ENCODE measurements at regions not wholly inside any gene's neighbourhood (a gene's known extent, or its start where the extent isn't known, plus 50 kb on each side); places are given as distances from the start of the nearest gene placed in this dataset.
"Not testable (repeated sequence)": the region's sequence is repeated elsewhere in the genome, so short reads cannot be mapped to it uniquely, and the experiment has no call there.

- no peak for TF ChIP-seq CTCF (IDR thresholded peaks at IDR 0.05; ENCODE audit: insufficient read depth, low read length, poor library complexity, severe bottlenecking)
- DNase-seq (ENCODE audit: low read depth) = no peak
- Histone ChIP-seq H3K36me3 (ENCODE audit: control insufficient read depth, insufficient read depth, low read length) (no peaks in the 10 kb centered on the region), H3K4me3 (ENCODE audit: low read depth, low read length) (no peak overlapping the region), H3K27me3 (ENCODE audit: control insufficient read depth, insufficient read depth, low read length) (no peaks in the 10 kb centered on the region)
Measured at GRCh38 chr6:163706500-163707087, 292.1 kb downstream of the QKI start.

- H3K4me3 ChIP-seq (ENCODE audit: low read depth, low read length) = no peak overlapping the region
Measured at GRCh38 chr6:163705923-163706322, 291.4 kb downstream of the QKI start.

GRCh38 chr6:163702736-163703135 lies 288.2 kb downstream of the QKI start:
- no peaks in the 10 kb centered on the region for H3K36me3 ChIP-seq (ENCODE audit: control insufficient read depth, insufficient read depth, low read length)
- H3K27me3 ChIP-seq (ENCODE audit: control insufficient read depth, insufficient read depth, low read length) = no peaks in the 10 kb centered on the region
- no peak for DNase-seq (ENCODE audit: low read depth)
- no peak for TF ChIP-seq CTCF (IDR thresholded peaks at IDR 0.05; ENCODE audit: insufficient read depth, low read length, poor library complexity, severe bottlenecking)
- no peak overlapping the region for H3K4me3 ChIP-seq (ENCODE audit: low read depth, low read length)

More at GRCh38 chr6:163705923-163706322, 291.4 kb downstream of the QKI start:
- no peak for DNase-seq (ENCODE audit: low read depth)
- Histone ChIP-seq H3K36me3 (ENCODE audit: control insufficient read depth, insufficient read depth, low read length) (no peaks in the 10 kb centered on the region), H3K27me3 (ENCODE audit: control insufficient read depth, insufficient read depth, low read length) (no peaks in the 10 kb centered on the region)
- TF ChIP-seq CTCF (IDR thresholded peaks at IDR 0.05; ENCODE audit: insufficient read depth, low read length, poor library complexity, severe bottlenecking) = no peak

- TF ChIP-seq CTCF (IDR thresholded peaks at IDR 0.05; ENCODE audit: insufficient read depth, low read length, poor library complexity, severe bottlenecking) = no peak
- no peak overlapping the region for H3K4me3 ChIP-seq (ENCODE audit: low read depth, low read length)
- DNase-seq (ENCODE audit: low read depth) = no peak
- no peaks in the 10 kb centered on the region for H3K27me3 ChIP-seq (ENCODE audit: control insufficient read depth, insufficient read depth, low read length)
- no peaks in the 10 kb centered on the region for H3K36me3 ChIP-seq (ENCODE audit: control insufficient read depth, insufficient read depth, low read length)
Measured at GRCh38 chr6:163701762-163702161, 287.2 kb downstream of the QKI start.

- no peak for DNase-seq (ENCODE audit: low read depth)
- H3K4me3 ChIP-seq (ENCODE audit: low read depth, low read length) = no peak overlapping the region
- H3K27me3 ChIP-seq (ENCODE audit: control insufficient read depth, insufficient read depth, low read length) = no peaks in the 10 kb centered on the region
- no peak for TF ChIP-seq CTCF (IDR thresholded peaks at IDR 0.05; ENCODE audit: insufficient read depth, low read length, poor library complexity, severe bottlenecking)
- H3K36me3 ChIP-seq (ENCODE audit: control insufficient read depth, insufficient read depth, low read length) = no peaks in the 10 kb centered on the region
Measured at GRCh38 chr6:163698086-163698485, 283.6 kb downstream of the QKI start.

GRCh38 chr6:163696311-163696710 lies 281.8 kb downstream of the QKI start:
- not testable (repeated sequence) for H3K27me3 ChIP-seq (ENCODE audit: control insufficient read depth, insufficient read depth, low read length)

More at GRCh38 chr6:163696311-163696710, 281.8 kb downstream of the QKI start:
- H3K4me3 ChIP-seq (ENCODE audit: low read depth, low read length); H3K36me3 ChIP-seq (ENCODE audit: control insufficient read depth, insufficient read depth, low read length); DNase-seq (ENCODE audit: low read depth): not testable (repeated sequence)
